Lower lobe of right lung (tissue), 2 donors: ENCODE measurements at regions not wholly inside any gene's neighbourhood (a gene's known extent, or its start where the extent isn't known, plus 50 kb on each side); places are given as distances from the start of the nearest gene placed in this dataset.

Source experiments
- ATAC-seq, 2 donors: fragments of 200-7000 bp; cut with Tn5 transposase; one replicate each; pipeline ENCODE4 v1.9.1; 2020 to 2022; ENCODE audit warnings: mild to moderate bottlenecking in 2 of 2, moderate library complexity in 2 of 2
- DNase-seq: peaks from one replicate; pipeline ENCODE4 v3.0.0-alpha.2; 2020
- H3K27ac ChIP-seq: fragments of 200-600 bp; one replicate; pipeline ENCODE4 v1.8.0; 2022
- H3K27me3 ChIP-seq: fragments of 200-600 bp; one replicate; pipeline ENCODE4 v1.8.0; 2022; ENCODE audit warnings: low read depth
- H3K36me3 ChIP-seq: fragments of 200-600 bp; one replicate; pipeline ENCODE4 v1.8.0; 2022; ENCODE audit warnings: mild to moderate bottlenecking
- H3K4me1 ChIP-seq: fragments of 200-600 bp; one replicate; pipeline ENCODE4 v1.8.0; 2022
- H3K4me3 ChIP-seq: fragments of 200-600 bp; one replicate; pipeline ENCODE4 v1.8.0; 2022; ENCODE audit warnings: mild to moderate bottlenecking
- H3K9me3 ChIP-seq: fragments of 200-600 bp; one replicate; pipeline ENCODE4 v1.8.0; 2022
- intact Hi-C: fragments of 100-400 bp; cut with DNase I; formaldehyde crosslinking; loops from one replicate; pipeline ENCODE4 v1.11.0; 2022
- TF ChIP-seq, protein P1 (sequence below): fragments of 200-600 bp; IDR thresholded peaks from one replicate; pipeline ENCODE4 v1.8.0; 2022; ENCODE audit warnings: antibody characterized with exemption, mild to moderate bottlenecking
- donor health status: DM: no; HTN: yes; CAD: no; lungs with severe emphysema.

DNA sequence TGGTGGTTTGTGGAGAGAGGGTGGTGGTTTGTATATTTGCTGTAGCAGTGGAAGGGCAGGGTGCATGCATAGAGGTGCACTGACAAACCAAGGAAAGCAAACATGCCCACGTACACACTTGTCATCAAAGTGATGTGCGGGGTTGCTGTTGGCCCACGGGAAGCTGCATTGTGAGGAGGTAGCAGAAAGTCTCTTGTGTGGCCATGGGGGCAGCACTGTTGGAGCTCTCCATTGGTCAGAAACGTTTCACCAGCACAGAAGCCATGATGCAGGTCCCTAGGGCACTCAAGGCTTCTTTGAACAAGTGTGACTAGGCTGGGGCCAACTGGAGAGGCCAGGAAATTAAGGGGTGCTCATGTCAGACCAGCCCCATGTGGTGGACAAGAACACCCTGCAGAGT lies 174.8 kb upstream of the KLF8 start:
- H3K27ac ChIP-seq: no peak overlapping the region
- H3K27me3 ChIP-seq: no peaks in the 10 kb centered on the region
- TF ChIP-seq, protein P1, sequence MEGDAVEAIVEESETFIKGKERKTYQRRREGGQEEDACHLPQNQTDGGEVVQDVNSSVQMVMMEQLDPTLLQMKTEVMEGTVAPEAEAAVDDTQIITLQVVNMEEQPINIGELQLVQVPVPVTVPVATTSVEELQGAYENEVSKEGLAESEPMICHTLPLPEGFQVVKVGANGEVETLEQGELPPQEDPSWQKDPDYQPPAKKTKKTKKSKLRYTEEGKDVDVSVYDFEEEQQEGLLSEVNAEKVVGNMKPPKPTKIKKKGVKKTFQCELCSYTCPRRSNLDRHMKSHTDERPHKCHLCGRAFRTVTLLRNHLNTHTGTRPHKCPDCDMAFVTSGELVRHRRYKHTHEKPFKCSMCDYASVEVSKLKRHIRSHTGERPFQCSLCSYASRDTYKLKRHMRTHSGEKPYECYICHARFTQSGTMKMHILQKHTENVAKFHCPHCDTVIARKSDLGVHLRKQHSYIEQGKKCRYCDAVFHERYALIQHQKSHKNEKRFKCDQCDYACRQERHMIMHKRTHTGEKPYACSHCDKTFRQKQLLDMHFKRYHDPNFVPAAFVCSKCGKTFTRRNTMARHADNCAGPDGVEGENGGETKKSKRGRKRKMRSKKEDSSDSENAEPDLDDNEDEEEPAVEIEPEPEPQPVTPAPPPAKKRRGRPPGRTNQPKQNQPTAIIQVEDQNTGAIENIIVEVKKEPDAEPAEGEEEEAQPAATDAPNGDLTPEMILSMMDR: no peak
- no peaks in the 10 kb centered on the region for H3K4me1 ChIP-seq
- DNase-seq (no peak), ATAC-seq (no peak)
- H3K4me3 ChIP-seq: no peak overlapping the region
- H3K36me3 ChIP-seq: no peaks in the 10 kb centered on the region
- intact Hi-C loops: no loop called here
- H3K9me3 ChIP-seq: peaks cover 3% of the 10 kb centered on the region

DNA sequence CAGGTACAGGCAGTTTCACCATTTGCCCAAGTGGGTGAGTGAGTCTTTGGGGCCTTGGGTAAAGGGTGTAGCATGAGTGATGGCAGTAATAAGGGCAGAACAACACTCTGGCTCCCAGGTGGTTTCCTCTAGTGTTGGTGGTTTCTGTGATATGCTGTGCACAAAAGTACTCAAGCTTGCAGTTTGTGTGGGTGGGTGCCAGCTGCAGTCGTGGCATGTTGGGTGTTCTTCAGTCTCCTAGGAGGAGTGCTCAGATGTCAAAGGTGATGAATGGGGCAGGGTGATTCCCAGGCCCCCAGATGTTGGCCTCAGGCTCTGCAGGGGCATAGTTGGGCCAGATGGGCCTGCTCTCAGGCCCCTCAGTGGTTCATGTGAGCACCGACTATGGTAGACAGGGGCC lies 166.1 kb upstream of the KLF8 start:
- no peak for DNase-seq
- Histone ChIP-seq H3K4me3 (no peak overlapping the region), H3K27ac (no peak overlapping the region), H3K9me3 (no peaks in the 10 kb centered on the region), H3K36me3 (no peaks in the 10 kb centered on the region), H3K4me1 (no peaks in the 10 kb centered on the region), H3K27me3 (no peaks in the 10 kb centered on the region)
- no peak for ATAC-seq
- intact Hi-C loops: no loop called here
- TF ChIP-seq, protein P1: no peak

DNA sequence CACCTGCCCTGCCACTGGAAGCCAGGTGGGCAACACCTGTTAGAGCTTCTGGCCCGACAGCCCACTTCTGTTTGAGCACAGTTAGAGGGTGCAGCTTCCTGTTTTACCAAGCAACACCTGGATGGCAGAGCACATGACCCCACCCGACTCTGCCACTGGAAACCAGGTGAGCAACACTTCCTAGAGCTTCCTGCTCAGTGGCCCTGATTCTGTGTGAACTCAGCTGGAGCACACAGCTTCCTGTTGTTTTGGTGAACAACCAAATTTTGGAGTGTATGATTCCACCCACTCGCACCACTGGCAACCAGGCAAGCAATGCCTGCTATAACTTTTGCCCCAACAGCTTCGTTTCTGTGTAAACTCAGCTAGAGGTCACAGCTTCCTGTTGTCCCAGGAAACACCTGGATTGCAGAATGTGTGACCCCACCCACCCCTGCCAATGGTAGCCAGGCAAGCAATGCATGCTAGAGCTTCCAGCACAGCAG lies 163.8 kb upstream of the KLF8 start:
- TF ChIP-seq, protein P1: no peak
- no peak for DNase-seq
- intact Hi-C loops: no loop called here

DNA sequence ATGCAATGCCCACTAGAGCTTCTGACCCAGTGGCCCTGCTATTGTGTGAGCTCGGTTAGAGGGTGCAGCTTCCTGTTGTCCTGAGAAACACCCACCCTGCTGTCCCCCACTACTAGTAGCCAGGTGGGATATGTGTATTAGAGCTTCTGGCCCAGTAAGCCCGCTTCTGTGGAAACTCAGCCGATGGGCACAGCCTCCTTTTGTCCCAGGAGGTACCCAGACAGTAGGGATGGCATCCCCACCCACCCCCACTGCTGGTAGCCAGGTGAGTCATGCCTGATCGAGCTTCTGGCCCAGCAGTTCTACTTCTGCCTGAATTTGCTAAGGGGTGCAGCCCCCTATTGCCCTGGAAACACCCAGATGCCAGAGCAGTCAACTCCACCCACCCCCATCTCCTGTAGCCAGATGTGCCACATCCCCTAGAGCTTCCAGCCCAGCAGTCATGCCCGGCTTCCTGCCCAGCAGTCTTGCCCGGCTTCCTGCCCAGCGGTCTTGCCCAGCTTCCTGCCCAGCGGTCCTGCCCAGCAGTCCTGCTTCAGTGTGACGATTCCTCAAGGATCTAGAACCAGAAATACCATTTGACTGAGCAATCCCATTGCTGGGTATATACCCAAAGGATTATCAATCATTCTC lies 162.7 kb upstream of the KLF8 start:
- no peaks in the 10 kb centered on the region for H3K36me3 ChIP-seq
- TF ChIP-seq, protein P1: no peak
- H3K27me3 ChIP-seq: no peaks in the 10 kb centered on the region
- H3K4me3 ChIP-seq: no peak overlapping the region
- intact Hi-C loops: no loop called here
- ATAC-seq (no peak), DNase-seq (no peak)
- H3K9me3 ChIP-seq: no peaks in the 10 kb centered on the region
- no peak overlapping the region for H3K27ac ChIP-seq
- no peaks in the 10 kb centered on the region for H3K4me1 ChIP-seq

More for the DNA sequence above, 163.8 kb upstream of the KLF8 start:
- no peak overlapping the region for H3K27ac ChIP-seq
- no peaks in the 10 kb centered on the region for H3K9me3 ChIP-seq
- no peak overlapping the region for H3K4me3 ChIP-seq
- H3K4me1 ChIP-seq: no peaks in the 10 kb centered on the region
- ATAC-seq: no peak
- H3K27me3 ChIP-seq: no peaks in the 10 kb centered on the region
- no peaks in the 10 kb centered on the region for H3K36me3 ChIP-seq

DNA sequence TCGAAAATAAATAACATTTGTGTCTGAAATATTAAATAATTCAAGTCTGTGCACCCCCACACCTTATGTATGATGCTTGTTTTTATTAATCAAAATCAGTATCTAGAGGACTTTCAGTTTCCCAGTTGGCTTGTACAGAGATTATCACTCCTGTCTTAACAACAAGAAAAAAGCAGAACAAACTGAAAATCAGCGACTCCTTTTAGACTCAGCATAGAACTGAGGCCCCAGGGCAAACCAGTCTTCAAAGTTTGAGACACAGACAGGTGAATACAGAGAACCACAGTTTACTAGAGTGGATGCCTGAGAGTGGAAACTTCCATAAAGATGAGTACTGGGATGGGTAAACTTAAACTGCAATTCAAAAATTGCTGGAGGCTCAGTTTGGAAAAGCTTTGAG lies 142.8 kb upstream of the KLF8 start:
- ATAC-seq (no peak), DNase-seq (no peak)
- intact Hi-C loops: no loop called here
- H3K9me3 ChIP-seq: no peaks in the 10 kb centered on the region
- H3K4me1 ChIP-seq: no peaks in the 10 kb centered on the region
- TF ChIP-seq, protein P1: no peak
- no peak overlapping the region for H3K27ac ChIP-seq
- H3K4me3 ChIP-seq: no peak overlapping the region
- H3K36me3 ChIP-seq: no peaks in the 10 kb centered on the region
- H3K27me3 ChIP-seq: no peaks in the 10 kb centered on the region
